ENCODE measurements at regions not wholly inside any gene's neighbourhood (a gene's known extent, or its start where the extent isn't known, plus 50 kb on each side); places are given as distances from the start of the nearest gene placed in this dataset.

DNA sequence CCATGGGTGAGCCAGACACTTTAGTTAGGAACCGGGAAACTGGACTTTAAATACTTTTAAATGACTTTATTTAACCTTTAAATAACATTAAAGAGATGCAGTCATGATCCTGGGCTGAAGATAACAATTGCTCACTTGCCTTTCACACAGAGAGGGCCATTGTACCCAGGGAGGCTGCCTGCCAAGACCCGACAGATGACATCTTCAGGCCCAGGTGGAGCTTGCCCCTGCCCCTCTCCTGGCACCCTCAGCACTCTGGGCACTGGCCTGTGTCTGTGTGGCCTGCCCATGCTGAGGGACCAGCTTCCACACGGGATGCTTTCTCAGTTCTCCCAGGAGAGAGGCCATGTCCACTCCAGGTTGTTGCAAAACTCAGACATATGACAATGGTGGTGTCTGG lies 216.4 kb upstream of the MYT1L start:
- Mint-ChIP-seq H3K27me3 (ENCODE audit: unreplicated experiment) (peaks cover 4% of the 10 kb centered on the region), H3K27ac (ENCODE audit: unreplicated experiment) (no peak overlapping the region), H3K9me3 (ENCODE audit: unreplicated experiment) (no peaks in the 10 kb centered on the region), H3K4me3 (ENCODE audit: unreplicated experiment) (no peak overlapping the region), H3K36me3 (ENCODE audit: low read depth, unreplicated experiment) (no peaks in the 10 kb centered on the region), H3K4me1 (ENCODE audit: unreplicated experiment) (no peaks in the 10 kb centered on the region)
- TF ChIP-seq, protein P1, sequence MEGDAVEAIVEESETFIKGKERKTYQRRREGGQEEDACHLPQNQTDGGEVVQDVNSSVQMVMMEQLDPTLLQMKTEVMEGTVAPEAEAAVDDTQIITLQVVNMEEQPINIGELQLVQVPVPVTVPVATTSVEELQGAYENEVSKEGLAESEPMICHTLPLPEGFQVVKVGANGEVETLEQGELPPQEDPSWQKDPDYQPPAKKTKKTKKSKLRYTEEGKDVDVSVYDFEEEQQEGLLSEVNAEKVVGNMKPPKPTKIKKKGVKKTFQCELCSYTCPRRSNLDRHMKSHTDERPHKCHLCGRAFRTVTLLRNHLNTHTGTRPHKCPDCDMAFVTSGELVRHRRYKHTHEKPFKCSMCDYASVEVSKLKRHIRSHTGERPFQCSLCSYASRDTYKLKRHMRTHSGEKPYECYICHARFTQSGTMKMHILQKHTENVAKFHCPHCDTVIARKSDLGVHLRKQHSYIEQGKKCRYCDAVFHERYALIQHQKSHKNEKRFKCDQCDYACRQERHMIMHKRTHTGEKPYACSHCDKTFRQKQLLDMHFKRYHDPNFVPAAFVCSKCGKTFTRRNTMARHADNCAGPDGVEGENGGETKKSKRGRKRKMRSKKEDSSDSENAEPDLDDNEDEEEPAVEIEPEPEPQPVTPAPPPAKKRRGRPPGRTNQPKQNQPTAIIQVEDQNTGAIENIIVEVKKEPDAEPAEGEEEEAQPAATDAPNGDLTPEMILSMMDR (IDR thresholded peaks at IDR 0.05; ENCODE audit: unreplicated experiment), result no peak
- no peak for DNase-seq (ENCODE audit: low spot score)

DNA sequence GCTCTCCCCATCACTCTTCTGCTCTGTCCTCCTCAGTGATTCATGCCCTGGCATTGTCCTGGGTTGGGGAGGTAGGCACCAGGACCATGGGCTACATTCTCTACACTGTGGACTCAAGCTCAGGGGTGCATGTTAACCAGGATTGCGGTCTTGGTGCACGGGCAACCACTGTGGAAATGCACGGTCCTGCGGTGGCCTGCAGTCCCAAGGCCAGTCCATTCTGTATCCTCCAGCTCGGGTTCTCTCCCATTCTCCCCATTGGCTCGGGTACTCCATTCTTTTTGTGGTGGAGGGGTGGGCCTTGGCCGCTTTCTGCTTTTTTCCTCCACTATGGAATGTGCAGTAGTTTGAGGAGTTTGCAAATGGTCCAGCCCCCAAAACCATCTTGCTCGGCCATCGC lies 215.0 kb upstream of the MYT1L start:
- TF ChIP-seq, protein P1 (IDR thresholded peaks at IDR 0.05; ENCODE audit: unreplicated experiment), result no peak
- H3K27ac Mint-ChIP-seq (ENCODE audit: unreplicated experiment), result no peak overlapping the region
- H3K27me3 Mint-ChIP-seq (ENCODE audit: unreplicated experiment), result peaks cover 4% of the 10 kb centered on the region
- no peaks in the 10 kb centered on the region for H3K9me3 Mint-ChIP-seq (ENCODE audit: unreplicated experiment)
- DNase-seq (ENCODE audit: low spot score), result no peak
- no peak overlapping the region for H3K4me3 Mint-ChIP-seq (ENCODE audit: unreplicated experiment)
- H3K4me1 Mint-ChIP-seq (ENCODE audit: unreplicated experiment), result no peaks in the 10 kb centered on the region
- no peaks in the 10 kb centered on the region for H3K36me3 Mint-ChIP-seq (ENCODE audit: low read depth, unreplicated experiment)

DNA sequence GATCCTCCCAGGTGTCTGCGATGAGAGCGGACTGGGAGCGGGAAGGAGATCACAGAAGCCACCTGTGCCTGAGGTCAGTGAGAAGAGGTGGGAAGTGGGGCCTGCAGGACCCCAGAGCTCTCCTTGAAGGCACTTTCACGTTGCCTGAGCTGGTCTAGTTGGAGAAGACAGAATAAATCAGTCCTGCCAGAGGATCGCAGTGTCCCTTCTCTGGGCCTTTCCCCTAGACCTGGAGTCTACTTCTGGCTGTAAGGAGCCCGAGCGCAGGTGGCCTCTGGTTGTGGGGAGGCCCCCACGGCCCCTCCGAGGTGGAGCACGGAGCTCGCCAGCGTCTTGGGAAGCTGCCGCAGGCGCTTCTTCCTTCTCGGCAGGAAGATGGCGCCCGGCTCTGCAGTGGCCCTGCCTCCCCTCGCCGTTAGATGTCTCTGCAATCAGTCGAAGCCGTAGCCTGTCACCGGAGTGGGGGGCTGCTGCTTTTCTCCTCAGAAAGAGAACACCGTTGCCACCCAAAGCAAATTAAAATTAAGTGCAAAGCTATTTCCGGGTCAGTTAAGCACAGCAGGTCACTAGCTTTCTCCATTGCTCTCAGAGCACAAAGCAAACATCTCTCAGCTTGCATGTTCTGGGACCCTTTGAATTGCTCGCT lies 212.0 kb upstream of the MYT1L start:
- no peak overlapping the region for H3K27ac Mint-ChIP-seq (ENCODE audit: unreplicated experiment)
- DNase-seq (ENCODE audit: low spot score), result no peak
- H3K4me1 Mint-ChIP-seq (ENCODE audit: unreplicated experiment), result peaks cover 13% of the 10 kb centered on the region

DNA sequence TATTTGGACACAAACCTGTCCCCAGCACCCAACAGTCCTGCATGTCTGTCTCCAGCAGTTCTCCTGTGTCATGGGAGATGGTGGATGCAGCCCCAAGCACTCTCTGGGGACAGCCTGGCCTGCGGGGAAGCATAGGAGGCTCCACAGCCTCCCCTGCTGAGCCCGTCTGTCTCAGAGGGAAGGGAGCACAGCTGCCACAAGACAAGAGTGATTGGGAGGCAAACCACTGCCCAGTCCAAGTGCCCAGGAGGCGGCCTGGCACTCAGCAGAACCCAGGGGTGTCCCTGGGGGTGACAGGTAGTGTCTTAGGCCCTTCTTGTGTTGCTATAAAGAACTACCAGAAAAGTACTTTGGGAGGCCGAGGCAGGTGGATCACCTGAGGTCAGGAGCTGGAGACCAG lies 211.2 kb upstream of the MYT1L start:
- Mint-ChIP-seq H3K4me1 (ENCODE audit: unreplicated experiment) (peaks cover 13% of the 10 kb centered on the region), H3K27ac (ENCODE audit: unreplicated experiment) (no peak overlapping the region), H3K36me3 (ENCODE audit: low read depth, unreplicated experiment) (no peaks in the 10 kb centered on the region), H3K9me3 (ENCODE audit: unreplicated experiment) (no peaks in the 10 kb centered on the region), H3K4me3 (ENCODE audit: unreplicated experiment) (no peak overlapping the region), H3K27me3 (ENCODE audit: unreplicated experiment) (peaks cover 4% of the 10 kb centered on the region)
- TF ChIP-seq, protein P1 (IDR thresholded peaks at IDR 0.05; ENCODE audit: unreplicated experiment), result no peak
- no peak for DNase-seq (ENCODE audit: low spot score)

More for the DNA sequence above, 212.0 kb upstream of the MYT1L start:
- no peaks in the 10 kb centered on the region for H3K9me3 Mint-ChIP-seq (ENCODE audit: unreplicated experiment)
- peaks cover 4% of the 10 kb centered on the region for H3K27me3 Mint-ChIP-seq (ENCODE audit: unreplicated experiment)
- TF ChIP-seq, protein P1 (IDR thresholded peaks at IDR 0.05; ENCODE audit: unreplicated experiment), result no peak
- no peak overlapping the region for H3K4me3 Mint-ChIP-seq (ENCODE audit: unreplicated experiment)
- H3K36me3 Mint-ChIP-seq (ENCODE audit: low read depth, unreplicated experiment), result no peaks in the 10 kb centered on the region

DNA sequence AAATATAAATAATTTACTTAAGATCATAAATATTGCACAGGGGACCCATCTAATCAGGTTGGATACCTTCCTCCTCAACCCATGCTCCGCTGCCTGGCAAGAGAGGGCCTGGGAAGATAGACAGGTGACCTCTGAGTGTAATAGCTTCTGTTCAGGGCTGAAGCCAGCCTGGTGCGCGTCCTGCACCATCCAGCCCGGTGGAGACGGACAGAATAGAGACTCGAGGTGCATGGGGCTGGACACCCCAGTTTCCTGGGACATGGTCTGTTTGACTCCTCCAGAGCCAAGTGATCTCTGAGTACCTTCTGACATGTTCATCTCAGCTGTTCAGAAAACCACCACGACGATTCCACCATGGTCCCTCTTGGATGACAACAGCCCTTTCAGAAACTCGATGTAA lies 209.3 kb upstream of the MYT1L start:
- TF ChIP-seq, protein P1 (IDR thresholded peaks at IDR 0.05; ENCODE audit: unreplicated experiment), result no peak
- Mint-ChIP-seq H3K4me1 (ENCODE audit: unreplicated experiment) (peaks cover 13% of the 10 kb centered on the region), H3K27ac (ENCODE audit: unreplicated experiment) (no peak overlapping the region), H3K36me3 (ENCODE audit: low read depth, unreplicated experiment) (no peaks in the 10 kb centered on the region), H3K4me3 (ENCODE audit: unreplicated experiment) (no peak overlapping the region), H3K9me3 (ENCODE audit: unreplicated experiment) (no peaks in the 10 kb centered on the region), H3K27me3 (ENCODE audit: unreplicated experiment) (peaks cover 4% of the 10 kb centered on the region)
- no peak for DNase-seq (ENCODE audit: low spot score)

Data from endothelial cell (in vitro differentiated cells).